ENCODE measurements at regions not wholly inside any gene's neighbourhood (a gene's known extent, or its start where the extent isn't known, plus 50 kb on each side); places are given as distances from the start of the nearest gene placed in this dataset.

DNA sequence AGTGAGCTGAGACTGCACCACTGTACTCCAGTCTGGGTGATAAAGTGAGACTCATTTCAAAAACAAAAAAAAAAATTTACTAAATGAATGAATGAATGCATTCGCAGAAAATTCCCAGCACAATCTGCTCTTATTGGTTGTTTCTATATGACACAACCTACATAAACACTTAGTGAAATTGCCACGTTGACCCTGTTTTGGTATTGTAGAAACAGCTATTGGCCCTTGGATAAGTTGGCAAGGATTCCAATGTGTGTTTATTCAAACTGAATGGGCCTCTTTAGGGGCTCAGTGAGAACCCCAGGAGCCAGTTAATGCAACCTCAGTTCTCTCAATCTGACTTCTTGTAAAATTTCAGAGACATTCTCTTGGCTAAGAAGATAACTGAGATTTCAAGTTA, 66.0 kb downstream of the HHEX start:
- no peaks in the 10 kb centered on the region for H4K20me1 ChIP-seq (ENCODE audit: insufficient read depth, low read length)
- no peak for TF ChIP-seq EZH2phosphoT487 (IDR thresholded peaks at IDR 0.05; ENCODE audit: low read length)
- TF ChIP-seq, protein P1, sequence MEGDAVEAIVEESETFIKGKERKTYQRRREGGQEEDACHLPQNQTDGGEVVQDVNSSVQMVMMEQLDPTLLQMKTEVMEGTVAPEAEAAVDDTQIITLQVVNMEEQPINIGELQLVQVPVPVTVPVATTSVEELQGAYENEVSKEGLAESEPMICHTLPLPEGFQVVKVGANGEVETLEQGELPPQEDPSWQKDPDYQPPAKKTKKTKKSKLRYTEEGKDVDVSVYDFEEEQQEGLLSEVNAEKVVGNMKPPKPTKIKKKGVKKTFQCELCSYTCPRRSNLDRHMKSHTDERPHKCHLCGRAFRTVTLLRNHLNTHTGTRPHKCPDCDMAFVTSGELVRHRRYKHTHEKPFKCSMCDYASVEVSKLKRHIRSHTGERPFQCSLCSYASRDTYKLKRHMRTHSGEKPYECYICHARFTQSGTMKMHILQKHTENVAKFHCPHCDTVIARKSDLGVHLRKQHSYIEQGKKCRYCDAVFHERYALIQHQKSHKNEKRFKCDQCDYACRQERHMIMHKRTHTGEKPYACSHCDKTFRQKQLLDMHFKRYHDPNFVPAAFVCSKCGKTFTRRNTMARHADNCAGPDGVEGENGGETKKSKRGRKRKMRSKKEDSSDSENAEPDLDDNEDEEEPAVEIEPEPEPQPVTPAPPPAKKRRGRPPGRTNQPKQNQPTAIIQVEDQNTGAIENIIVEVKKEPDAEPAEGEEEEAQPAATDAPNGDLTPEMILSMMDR (IDR thresholded peaks at IDR 0.05; ENCODE audit: low read length) = no peak
- no peak for TF ChIP-seq EZH2 (optimal IDR thresholded peaks at IDR 0.05; ENCODE audit: low read depth, low read length)
- peak overlapping the region; percentile 6; the same call in 1 of the 2 replicates for H3K4me3 ChIP-seq (ENCODE audit: low read length)
- no peak for DNase-seq
- no peaks in the 10 kb centered on the region for H3K9me2 ChIP-seq (replicated peaks; ENCODE audit: insufficient read depth, low read length)
- peaks cover 7% of the 10 kb centered on the region; the same call in 1 of the 2 replicates for H3K27me3 ChIP-seq (replicated peaks; ENCODE audit: insufficient read depth, low read length)
- no peak overlapping the region for H2AFZ ChIP-seq (ENCODE audit: low read length)
- peak overlapping the region; percentile 76 for H3K4me2 ChIP-seq (ENCODE audit: low read depth, low read length)
- H3K27ac ChIP-seq (ENCODE audit: low read length) = peak overlapping the region; percentile 85
- no peaks in the 10 kb centered on the region for H3K79me2 ChIP-seq (ENCODE audit: low read length)
- H3K9me3 ChIP-seq (replicated peaks; ENCODE audit: insufficient read depth, low read length) = no peaks in the 10 kb centered on the region
- peaks cover 37% of the 10 kb centered on the region for H3F3A ChIP-seq (ENCODE audit: insufficient read depth, low read length)
- H3K9ac ChIP-seq (ENCODE audit: low read length) = peak overlapping the region; percentile 15; the same call in 1 of the 2 replicates
- no peaks in the 10 kb centered on the region for H3K36me3 ChIP-seq (replicated peaks; ENCODE audit: insufficient read depth, low read length)
- peaks cover 49% of the 10 kb centered on the region for H3K4me1 ChIP-seq (ENCODE audit: low read length)

DNA sequence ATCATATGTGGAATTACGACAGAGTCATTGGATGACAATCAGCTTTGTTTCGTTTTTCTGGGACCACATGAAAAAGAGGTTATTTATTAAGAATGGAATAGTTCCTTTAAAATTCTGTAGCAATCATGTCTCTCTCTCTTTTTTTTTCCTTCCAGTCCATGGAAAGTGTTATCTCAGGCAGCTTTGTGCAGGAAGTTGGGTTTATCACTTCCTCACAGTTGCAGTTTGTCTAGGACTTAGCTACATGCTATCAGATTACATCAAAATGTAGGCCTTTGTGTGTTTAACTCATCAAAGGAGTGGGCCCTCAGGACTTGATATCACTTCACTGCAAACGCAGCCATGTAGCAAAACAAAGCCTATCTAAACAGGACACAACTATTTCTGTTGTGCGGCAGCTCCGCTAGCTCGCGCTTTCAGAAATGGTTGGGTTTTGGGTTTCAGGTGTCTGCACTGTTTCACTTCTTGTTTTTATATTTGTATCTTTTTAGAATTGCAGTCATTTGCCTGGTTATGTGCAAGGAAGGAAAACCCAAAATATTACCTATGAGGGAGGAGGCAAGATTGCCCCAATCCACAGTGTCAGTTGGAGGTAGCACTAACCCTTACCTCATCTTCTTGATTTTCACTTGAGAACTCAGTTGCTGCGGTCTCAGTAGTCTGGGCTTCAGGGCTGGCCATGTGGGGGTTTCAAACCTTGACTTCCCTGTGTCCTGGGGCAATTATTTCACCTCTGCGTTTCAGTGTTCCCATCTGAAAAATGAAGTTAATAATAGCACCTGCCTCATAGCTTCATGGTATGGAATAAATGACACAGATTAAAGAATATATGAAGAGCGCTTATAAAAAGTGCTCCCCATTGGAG, 66.7 kb downstream of the HHEX start:
- peak overlapping the region; percentile 6; the same call in 1 of the 2 replicates for H2AFZ ChIP-seq (ENCODE audit: low read length)
- H3K27me3 ChIP-seq (replicated peaks; ENCODE audit: insufficient read depth, low read length) = peaks cover under 1% of the 10 kb centered on the region; the same call in 1 of the 2 replicates
- peak overlapping the region; percentile 85 for H3K27ac ChIP-seq (ENCODE audit: low read length)
- H3K9me2 ChIP-seq (replicated peaks; ENCODE audit: insufficient read depth, low read length) = no peaks in the 10 kb centered on the region
- peak overlapping the region; percentile 37; the same call in 1 of the 2 replicates for H3K9ac ChIP-seq (ENCODE audit: low read length)
- TF ChIP-seq EZH2phosphoT487 (IDR thresholded peaks at IDR 0.05; ENCODE audit: low read length) (no peak), EZH2 (optimal IDR thresholded peaks at IDR 0.05; ENCODE audit: low read depth, low read length) (no peak)
- TF ChIP-seq, protein P1 (IDR thresholded peaks at IDR 0.05; ENCODE audit: low read length) = no peak
- no peaks in the 10 kb centered on the region for H3K9me3 ChIP-seq (replicated peaks; ENCODE audit: insufficient read depth, low read length)
- no peaks in the 10 kb centered on the region for H3K79me2 ChIP-seq (ENCODE audit: low read length)
- DNase-seq = peak; percentile 87
- no peaks in the 10 kb centered on the region for H3K36me3 ChIP-seq (replicated peaks; ENCODE audit: insufficient read depth, low read length)
- H3F3A ChIP-seq (ENCODE audit: insufficient read depth, low read length) = peaks cover 37% of the 10 kb centered on the region
- peaks cover 52% of the 10 kb centered on the region for H3K4me1 ChIP-seq (ENCODE audit: low read length)
- no peaks in the 10 kb centered on the region for H4K20me1 ChIP-seq (ENCODE audit: insufficient read depth, low read length)
- peak overlapping the region; percentile 34; the same call in 1 of the 2 replicates for H3K4me3 ChIP-seq (ENCODE audit: low read length)
- peak overlapping the region; percentile 76 for H3K4me2 ChIP-seq (ENCODE audit: low read depth, low read length)

DNA sequence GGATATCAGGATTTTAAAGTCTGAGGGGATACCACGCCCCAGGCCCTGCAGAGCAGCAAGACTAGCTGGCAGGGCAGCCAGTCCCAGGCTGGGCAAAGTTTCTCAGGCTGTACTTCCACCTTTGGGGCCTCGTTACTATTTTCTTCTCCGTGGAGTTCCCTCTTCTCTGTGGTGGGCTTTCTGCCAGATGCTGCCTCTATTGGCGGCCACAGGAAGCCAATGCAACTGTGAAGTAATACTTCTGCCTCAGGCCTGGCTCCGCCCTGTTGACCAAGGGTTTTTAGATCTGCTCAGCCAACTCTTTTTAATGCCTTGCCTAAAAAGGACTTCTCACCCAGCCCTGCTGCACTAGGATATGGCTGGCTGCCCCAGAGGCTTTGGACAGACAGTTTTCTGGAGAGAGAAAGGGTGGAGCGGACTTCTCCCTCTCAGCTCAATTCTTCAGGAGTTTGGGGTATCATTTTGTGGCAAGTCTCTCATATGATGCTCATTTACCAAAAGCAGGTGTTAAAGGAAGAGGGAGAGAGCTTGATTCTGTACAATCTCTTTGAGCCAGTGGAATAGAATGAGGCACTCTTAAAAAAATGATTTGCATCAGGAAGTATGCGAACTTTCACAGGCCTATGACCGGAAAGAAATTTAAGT, 67.4 kb downstream of the HHEX start:
- H3K4me1 ChIP-seq (ENCODE audit: low read length) = peaks cover 52% of the 10 kb centered on the region
- no peaks in the 10 kb centered on the region for H4K20me1 ChIP-seq (ENCODE audit: insufficient read depth, low read length)
- TF ChIP-seq, protein P1 (IDR thresholded peaks at IDR 0.05; ENCODE audit: low read length) = peak; percentile 38
- TF ChIP-seq EZH2 (optimal IDR thresholded peaks at IDR 0.05; ENCODE audit: low read depth, low read length) = no peak
- H3K27me3 ChIP-seq (replicated peaks; ENCODE audit: insufficient read depth, low read length) = no peaks in the 10 kb centered on the region
- H3K4me2 ChIP-seq (ENCODE audit: low read depth, low read length) = peak overlapping the region; percentile 76
- peak overlapping the region; percentile 34 for H3K4me3 ChIP-seq (ENCODE audit: low read length)
- peak overlapping the region; percentile 37; the same call in 1 of the 2 replicates for H3K9ac ChIP-seq (ENCODE audit: low read length)
- no peaks in the 10 kb centered on the region for H3K36me3 ChIP-seq (replicated peaks; ENCODE audit: insufficient read depth, low read length)
- no peaks in the 10 kb centered on the region for H3K9me2 ChIP-seq (replicated peaks; ENCODE audit: insufficient read depth, low read length)
- no peaks in the 10 kb centered on the region for H3K9me3 ChIP-seq (replicated peaks; ENCODE audit: insufficient read depth, low read length)
- H2AFZ ChIP-seq (ENCODE audit: low read length) = peak overlapping the region; percentile 6; the same call in 1 of the 2 replicates
- H3F3A ChIP-seq (ENCODE audit: insufficient read depth, low read length) = peaks cover 37% of the 10 kb centered on the region
- H3K27ac ChIP-seq (ENCODE audit: low read length) = peak overlapping the region; percentile 85
- peak; percentile 79 for DNase-seq
- H3K79me2 ChIP-seq (ENCODE audit: low read length) = no peaks in the 10 kb centered on the region

Data from MM.1S (cell line).